GM12872 (cell line): ENCODE measurements at regions not wholly inside any gene's neighbourhood (a gene's known extent, or its start where the extent isn't known, plus 50 kb on each side); places are given as distances from the start of the nearest gene placed in this dataset.

Experiments
- TF ChIP-seq, protein P1 (sequence below): IDR thresholded peaks from 3 replicates; pipeline ENCODE4 v1.5.1; 2011; ENCODE audit warnings: low read depth, mild to moderate bottlenecking, low read length, moderate library complexity; ENCODE audit not compliant: insufficient read depth

DNA sequence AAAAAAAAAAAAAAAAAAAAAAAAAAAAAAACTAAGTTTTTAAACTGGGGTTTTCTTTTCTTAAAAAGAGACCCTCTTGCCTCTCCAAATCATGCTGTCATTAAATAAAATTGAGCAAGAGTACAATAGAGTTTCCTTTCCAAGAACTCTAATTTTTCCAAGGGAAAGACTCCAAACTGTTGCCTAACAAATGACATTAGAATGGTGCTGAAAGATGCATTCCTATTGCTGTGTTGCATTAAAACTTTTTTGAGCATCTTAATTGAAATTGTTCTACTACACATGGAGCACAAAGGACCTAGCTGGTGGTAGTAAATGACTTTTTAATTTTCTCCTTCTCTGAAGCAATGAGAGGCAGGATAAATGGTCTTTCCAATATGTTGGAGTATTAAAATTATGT lies 469.1 kb upstream of the ARHGEF26 start:
- TF ChIP-seq, protein P1, sequence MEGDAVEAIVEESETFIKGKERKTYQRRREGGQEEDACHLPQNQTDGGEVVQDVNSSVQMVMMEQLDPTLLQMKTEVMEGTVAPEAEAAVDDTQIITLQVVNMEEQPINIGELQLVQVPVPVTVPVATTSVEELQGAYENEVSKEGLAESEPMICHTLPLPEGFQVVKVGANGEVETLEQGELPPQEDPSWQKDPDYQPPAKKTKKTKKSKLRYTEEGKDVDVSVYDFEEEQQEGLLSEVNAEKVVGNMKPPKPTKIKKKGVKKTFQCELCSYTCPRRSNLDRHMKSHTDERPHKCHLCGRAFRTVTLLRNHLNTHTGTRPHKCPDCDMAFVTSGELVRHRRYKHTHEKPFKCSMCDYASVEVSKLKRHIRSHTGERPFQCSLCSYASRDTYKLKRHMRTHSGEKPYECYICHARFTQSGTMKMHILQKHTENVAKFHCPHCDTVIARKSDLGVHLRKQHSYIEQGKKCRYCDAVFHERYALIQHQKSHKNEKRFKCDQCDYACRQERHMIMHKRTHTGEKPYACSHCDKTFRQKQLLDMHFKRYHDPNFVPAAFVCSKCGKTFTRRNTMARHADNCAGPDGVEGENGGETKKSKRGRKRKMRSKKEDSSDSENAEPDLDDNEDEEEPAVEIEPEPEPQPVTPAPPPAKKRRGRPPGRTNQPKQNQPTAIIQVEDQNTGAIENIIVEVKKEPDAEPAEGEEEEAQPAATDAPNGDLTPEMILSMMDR = no peak

GRCh38 chr3:153657046-153657445 lies 464.1 kb upstream of the ARHGEF26 start:
- TF ChIP-seq, protein P1 = no peak

- TF ChIP-seq, protein P1 = no peak
Observed at GRCh38 chr3:153657461-153657860, 463.7 kb upstream of the ARHGEF26 start.

DNA sequence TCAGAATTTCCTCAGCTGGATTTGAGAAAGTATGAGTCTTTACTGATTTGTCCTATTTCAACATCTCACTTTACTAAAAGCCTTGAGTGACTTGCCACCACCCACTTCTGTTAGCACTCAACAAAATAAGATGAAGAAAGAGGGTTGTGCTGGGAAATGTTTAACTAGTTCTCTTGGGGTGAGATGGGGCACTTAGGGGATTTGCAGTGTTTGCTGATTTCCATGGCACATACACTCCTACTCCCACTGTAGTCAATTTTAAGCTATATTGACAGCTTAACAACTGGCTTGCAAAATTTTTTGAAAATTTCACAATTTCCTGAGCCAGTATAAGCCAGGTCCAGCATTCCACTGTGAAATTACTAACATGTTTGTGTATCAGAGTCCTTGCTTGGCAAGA lies 463.1 kb upstream of the ARHGEF26 start:
- TF ChIP-seq, protein P1 = no peak

GRCh38 chr3:153666991-153667740 lies 454.0 kb upstream of the ARHGEF26 start:
- TF ChIP-seq, protein P1 = no peak

- TF ChIP-seq, protein P1 = no peak
Observed at GRCh38 chr3:153669527-153669926, 451.7 kb upstream of the ARHGEF26 start.

GRCh38 chr3:153670577-153670976 lies 450.6 kb upstream of the ARHGEF26 start:
- TF ChIP-seq, protein P1 = no peak
